ENCODE measurements at regions not wholly inside any gene's neighbourhood (a gene's known extent, or its start where the extent isn't known, plus 50 kb on each side); places are given as distances from the start of the nearest gene placed in this dataset.

GRCh38 chr7:156305351-156305750 lies 335.2 kb upstream of the RNF32 start:
- DNase-seq (ENCODE audit: low spot score): no peak

- no peak for DNase-seq (ENCODE audit: low spot score)
Measured at GRCh38 chr7:156282816-156283215, 357.8 kb upstream of the RNF32 start.

GRCh38 chr7:156279635-156280034 lies 360.9 kb upstream of the RNF32 start:
- peak; percentile 1 for DNase-seq (ENCODE audit: low spot score)

GRCh38 chr7:156275292-156275691 lies 365.3 kb upstream of the RNF32 start:
- no peak for DNase-seq (ENCODE audit: low spot score)

DNA sequence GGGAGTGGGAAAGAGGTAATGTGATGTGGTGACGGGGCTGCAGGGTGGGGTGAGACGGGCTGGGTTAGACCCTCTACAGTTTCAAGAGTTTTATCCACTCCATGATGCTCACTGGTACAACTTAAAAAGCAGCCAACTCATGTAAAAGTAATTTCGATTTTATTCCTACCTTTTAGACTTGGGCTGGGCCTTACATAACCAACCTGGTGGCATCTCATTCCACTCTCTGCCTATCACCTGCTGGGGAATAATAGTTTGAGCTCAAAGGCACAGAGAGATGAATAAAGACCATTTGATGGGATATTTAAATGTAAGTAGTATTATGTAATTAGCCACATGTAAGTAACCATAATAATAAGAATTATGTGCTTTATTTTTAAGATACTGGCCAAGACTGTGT lies 366.0 kb upstream of the RNF32 start:
- no peak for DNase-seq (ENCODE audit: low spot score)

DNA sequence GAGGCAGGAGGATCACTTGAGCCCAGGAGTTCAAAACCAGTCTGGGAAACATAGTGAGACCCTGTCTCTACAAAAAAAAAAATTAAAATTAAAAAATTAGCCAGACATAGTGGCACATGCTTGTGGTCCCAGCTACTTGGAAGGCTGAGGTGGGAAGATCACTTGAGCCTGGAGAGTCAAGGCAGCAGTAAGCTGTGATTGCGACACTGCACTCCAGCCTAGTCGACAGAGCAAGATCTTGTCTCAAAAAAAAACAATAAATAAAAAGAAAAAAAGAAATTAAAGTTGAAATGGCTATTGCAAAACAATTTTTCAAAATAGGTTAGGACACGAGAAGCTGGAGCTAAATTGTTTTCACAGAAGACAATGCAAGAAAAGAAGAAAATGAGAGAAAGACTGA lies 379.0 kb upstream of the RNF32 start:
- no peak for DNase-seq (ENCODE audit: low spot score)

DNA sequence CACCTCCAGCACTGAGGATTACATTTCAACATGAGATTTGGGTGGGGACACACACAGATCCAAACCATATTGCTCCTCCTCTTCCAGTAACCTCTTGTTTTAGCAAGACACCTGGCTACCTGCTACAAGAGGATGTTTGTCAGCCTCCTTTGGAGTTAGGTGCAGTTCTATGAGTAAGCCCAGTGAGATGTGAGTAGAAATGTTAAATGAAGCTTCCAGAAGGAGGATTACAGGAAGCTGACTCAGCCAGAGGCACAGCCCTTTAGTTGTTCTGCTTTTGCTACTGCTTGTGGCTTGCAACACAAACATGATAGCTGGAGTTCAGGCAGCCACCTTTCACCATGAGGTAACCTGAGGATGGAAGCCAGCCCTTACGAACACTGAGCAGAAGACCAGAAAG lies 382.7 kb upstream of the RNF32 start:
- no peak for DNase-seq (ENCODE audit: low spot score)

DNA sequence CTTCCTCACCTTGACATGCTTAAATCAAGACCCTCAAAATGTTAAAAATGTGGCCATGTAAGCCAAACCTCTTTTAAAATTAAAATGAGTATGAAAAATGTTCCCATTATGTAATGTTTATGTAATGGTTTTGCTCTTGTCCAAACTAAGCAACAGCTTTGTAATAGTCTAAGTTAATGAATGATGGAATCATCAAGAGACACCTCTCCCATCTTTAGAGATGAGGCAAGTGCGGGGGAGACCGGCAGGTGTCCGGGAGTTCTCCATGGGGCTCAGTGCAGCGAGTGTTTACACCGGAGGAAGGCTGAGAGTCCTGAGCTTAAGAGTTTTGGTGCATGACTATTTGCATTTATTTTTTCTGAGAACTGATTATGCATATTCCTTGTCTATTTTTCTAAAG lies 384.9 kb upstream of the RNF32 start:
- no peak for DNase-seq (ENCODE audit: low spot score)

DNA sequence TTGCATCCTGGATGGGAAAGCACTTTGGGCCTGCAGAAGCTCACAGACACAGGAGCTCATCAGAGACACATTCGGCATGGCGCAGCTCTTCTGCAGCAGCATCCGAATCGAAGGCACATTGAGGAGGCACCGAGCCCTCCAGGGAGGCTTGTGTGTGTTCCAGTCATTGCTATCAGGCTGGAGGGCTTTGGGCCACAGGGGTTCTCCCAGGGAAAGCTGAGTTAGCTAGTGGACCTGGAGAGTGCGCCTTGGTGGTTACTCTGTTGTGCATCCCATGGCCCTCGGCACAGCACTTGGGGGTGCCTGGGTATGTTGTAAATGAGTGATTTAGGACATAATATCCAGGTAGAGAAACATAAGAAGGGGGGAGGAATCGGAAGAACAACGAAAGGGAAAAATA lies 388.7 kb upstream of the RNF32 start:
- no peak for DNase-seq (ENCODE audit: low spot score)

DNA sequence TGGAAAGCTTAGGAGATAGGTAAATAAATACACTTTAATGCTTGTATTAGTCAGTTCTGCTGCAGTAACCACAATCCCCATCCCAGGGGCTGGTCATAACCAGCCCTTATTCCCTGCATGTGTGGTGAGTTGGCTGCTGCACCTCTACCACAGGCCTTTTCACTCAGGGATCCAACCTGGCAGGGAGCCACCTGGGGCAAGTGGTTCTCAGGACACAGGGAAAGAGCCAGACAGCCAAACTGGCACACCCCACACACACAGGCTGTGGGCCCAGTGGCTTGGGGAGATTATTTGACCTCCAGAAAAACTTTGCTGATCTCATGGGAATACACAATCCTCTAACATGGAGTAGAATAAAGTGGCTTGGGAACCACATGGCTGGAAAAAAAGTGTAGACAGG lies 400.0 kb upstream of the RNF32 start:
- no peak for DNase-seq (ENCODE audit: low spot score)

DNA sequence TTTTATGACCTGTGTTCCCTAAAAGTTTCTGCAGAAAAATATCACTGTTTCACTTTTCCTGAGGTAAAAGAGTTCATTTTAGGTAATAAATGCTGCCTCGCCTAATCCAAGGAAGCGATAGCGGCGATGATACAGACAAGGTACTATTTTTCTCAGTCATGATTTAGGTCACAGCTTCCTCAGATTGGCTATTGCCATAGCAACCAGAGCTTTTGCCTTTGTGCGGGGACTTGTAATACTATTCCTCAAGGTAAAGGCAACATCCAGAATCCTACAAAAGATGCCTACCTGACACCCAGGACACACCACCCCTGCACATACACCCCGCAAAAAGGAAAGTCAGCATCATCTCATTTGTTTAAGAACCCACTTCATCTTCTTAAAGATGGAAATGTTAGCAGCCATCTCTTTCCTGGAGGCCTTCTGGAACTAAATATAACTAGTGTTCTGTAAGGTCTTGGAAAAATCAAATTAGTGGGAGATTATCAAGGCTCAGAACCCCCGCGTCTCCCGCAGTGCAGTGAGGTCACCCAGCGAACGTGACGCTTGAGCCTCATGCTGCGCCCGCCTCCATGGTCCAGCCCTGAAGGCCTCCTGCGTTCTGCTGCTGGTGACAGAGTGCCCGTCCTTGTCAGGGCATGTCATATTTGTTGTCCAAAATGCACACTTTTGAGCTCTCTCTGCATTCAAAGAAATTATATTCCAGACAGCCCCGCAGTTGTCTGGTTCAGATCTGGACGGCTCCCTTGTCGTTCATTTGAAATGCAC lies 402.0 kb upstream of the RNF32 start:
- DNase-seq (ENCODE audit: low spot score): no peak

DNA sequence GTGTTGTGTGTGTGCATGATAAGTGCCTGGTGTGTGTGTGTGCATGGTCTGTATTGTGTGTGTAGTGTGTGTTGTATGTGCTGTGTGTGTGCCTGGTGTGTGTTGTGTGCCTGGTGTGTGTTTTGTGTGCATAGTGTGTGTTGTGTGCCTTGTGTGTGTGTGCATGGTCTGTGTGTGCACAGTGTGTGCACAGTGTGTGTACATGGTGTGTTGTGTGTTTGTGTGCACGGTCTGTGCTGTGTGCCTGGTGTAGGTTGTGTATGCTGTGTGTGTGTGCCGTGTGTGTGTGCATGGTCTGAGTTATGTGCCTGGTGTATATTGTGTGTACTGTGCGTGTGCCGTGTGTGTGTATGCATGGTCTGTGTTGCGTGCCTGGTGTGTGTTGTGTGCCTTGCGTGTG lies 403.0 kb upstream of the RNF32 start:
- no peak for DNase-seq (ENCODE audit: low spot score)

- no peak for DNase-seq (ENCODE audit: low spot score)
Measured at GRCh38 chr7:156236936-156237599, 403.5 kb upstream of the RNF32 start.

- no peak for DNase-seq (ENCODE audit: low spot score)
Measured at GRCh38 chr7:156236181-156236889, 404.2 kb upstream of the RNF32 start.

GRCh38 chr7:156234666-156235494 lies 405.7 kb upstream of the RNF32 start:
- DNase-seq (ENCODE audit: low spot score): no peak

DNA sequence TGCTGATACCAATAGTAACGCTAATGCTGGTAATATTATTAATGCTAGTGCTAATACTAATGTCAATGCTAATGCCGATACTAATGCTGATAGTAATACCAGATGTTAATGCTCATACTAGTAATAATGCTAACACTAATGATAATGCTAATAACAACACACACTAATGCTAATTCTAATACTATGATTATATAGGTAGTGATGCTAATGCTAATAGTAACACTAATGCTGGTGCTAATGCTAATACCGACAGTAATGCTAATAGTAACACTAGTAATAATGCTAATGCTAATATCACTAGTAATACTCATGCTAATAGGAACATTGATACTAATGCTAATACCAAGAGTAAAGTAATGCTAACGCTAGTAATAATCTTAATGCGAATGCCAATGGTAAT lies 406.4 kb upstream of the RNF32 start:
- DNase-seq (ENCODE audit: low spot score): no peak

GRCh38 chr7:156232931-156233705 lies 407.5 kb upstream of the RNF32 start:
- DNase-seq (ENCODE audit: low spot score): no peak

GRCh38 chr7:156230576-156230975 lies 410.0 kb upstream of the RNF32 start:
- no peak for DNase-seq (ENCODE audit: low spot score)

- no peak for DNase-seq (ENCODE audit: low spot score)
Measured at GRCh38 chr7:156224833-156225225, 412.6 kb upstream of the SHH start.

GRCh38 chr7:156223935-156224832 lies 411.9 kb upstream of the SHH start:
- no peak for DNase-seq (ENCODE audit: low spot score)

Measured in pons (tissue), 1 donor.